Suprapubic skin (tissue), 4 donors: ENCODE measurements at regions not wholly inside any gene's neighbourhood (a gene's known extent, or its start where the extent isn't known, plus 50 kb on each side); places are given as distances from the start of the nearest gene placed in this dataset.

Experiments
- CTCF ChIP-seq, 2 donors: fragments of 200-600 bp in 1 of 2; fragments of 450-650 bp in 1 of 2; sonication (generic) in 1 of 2; IDR thresholded peaks; one replicate each; pipeline ENCODE4 v1.5.1; 2016 to 2019; ENCODE audit warnings: antibody characterized with exemption in 2 of 2, mild to moderate bottlenecking in 1 of 2, moderate library complexity in 1 of 2
- EP300 ChIP-seq: sonication (generic); formaldehyde crosslinking; IDR thresholded peaks from one replicate; pipeline ENCODE4 v1.6.1; 2017; ENCODE audit warnings: antibody characterized with exemption
- POLR2A ChIP-seq, 2 donors: fragments of 450-650 bp; IDR thresholded peaks; one replicate each; pipeline ENCODE4 v1.6.1; 2017; ENCODE audit warnings: antibody characterized with exemption in 2 of 2, mild to moderate bottlenecking in 2 of 2, moderate library complexity in 2 of 2
- POLR2AphosphoS5 ChIP-seq, 3 donors: sonication (generic); formaldehyde crosslinking; IDR thresholded peaks; one replicate each; pipeline ENCODE4 v1.6.1; 2017; ENCODE audit warnings: antibody characterized with exemption in 3 of 3

DNA sequence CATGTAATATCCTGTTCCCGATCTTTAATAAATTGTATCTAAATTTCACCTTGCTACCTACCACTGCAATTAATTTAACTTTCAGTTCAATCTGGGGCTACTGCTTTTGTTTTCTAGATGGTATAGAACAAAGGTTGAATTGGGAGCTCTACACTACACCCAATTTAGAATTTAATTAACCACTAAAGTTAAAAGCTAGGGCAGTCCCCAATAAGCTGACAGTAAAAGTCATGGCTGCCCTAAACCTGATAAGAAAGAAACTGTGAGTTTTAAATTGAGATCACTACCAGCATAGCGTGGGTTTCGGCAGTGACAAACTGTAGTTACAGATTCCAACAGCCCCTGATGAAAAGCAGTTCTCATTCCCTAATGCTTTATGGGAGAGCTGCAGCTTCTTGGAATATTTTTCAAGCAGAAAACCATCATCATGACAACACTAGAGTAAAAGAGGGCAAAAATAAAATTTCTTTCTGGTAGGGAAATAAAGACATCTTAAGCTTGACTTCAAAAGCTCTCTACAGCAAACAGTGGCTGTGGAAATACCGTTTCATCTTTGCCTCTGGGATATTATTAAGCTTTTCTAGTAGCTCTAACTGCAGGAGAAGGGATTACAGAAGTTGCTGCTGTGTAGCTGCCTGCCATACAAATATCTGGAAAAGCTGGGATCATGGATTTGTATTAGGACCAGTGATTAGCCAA is 1372.1 kb downstream of the EPHA7 start:
- TF ChIP-seq POLR2A (IDR thresholded peaks at IDR 0.05), result no peak
- no peak for TF ChIP-seq CTCF (IDR thresholded peaks at IDR 0.05)
- no peak for TF ChIP-seq EP300
- TF ChIP-seq POLR2AphosphoS5 (IDR thresholded peaks at IDR 0.05), result no peak
